SK-N-MC (cell line): ENCODE measurements at regions not wholly inside any gene's neighbourhood (a gene's known extent, or its start where the extent isn't known, plus 50 kb on each side); places are given as distances from the start of the nearest gene placed in this dataset.

Experiments
- EZH2 ChIP-seq: fragments of 200-600 bp; sonication (generic); IDR thresholded peaks from one replicate; pipeline ENCODE4 v1.6.1; 2017; ENCODE audit warnings: antibody characterized with exemption
- FOXP2 ChIP-seq: optimal IDR thresholded peaks from 2 replicates; pipeline ENCODE3; 2011; ENCODE audit warnings: mild to moderate bottlenecking, moderate library complexity; ENCODE audit not compliant: insufficient read depth; ENCODE audit errors: extremely low read length, control extremely low read depth
- POLR2AphosphoS5 ChIP-seq: IDR thresholded peaks from 2 replicates; pipeline ENCODE4 v1.6.1; 2012; ENCODE audit warnings: mild to moderate bottlenecking, low read depth, low read length, borderline replicate concordance

- TF ChIP-seq POLR2AphosphoS5: no peak
- TF ChIP-seq EZH2: no peak
- TF ChIP-seq FOXP2: no peak
Measured at GRCh38 chr2:128797533-128797932, 478.9 kb upstream of the HS6ST1 start.
